Liver (tissue), 8 donors: ENCODE measurements at regions not wholly inside any gene's neighbourhood (a gene's known extent, or its start where the extent isn't known, plus 50 kb on each side); places are given as distances from the start of the nearest gene placed in this dataset.

Source experiments
- DNase-seq: peaks from one replicate; pipeline ENCODE4 v3.0.0-alpha.2; 2017; ENCODE audit warnings: low spot score
- H3K27ac ChIP-seq, 2 donors: one replicate each; pipeline ENCODE4 v1.7.0; 2013; ENCODE audit warnings: inconsistent platforms in 2 of 2, low read length in 2 of 2, control low read depth in 1 of 2, low read depth in 1 of 2, mild to moderate bottlenecking in 1 of 2
- H3K27me3 ChIP-seq, 4 donors: one replicate each; pipeline versions ENCODE4 v1.6.1 to v1.7.0; 2013; ENCODE audit warnings: low read length in 3 of 4, inconsistent platforms in 1 of 4, mild to moderate bottlenecking in 1 of 4, moderate library complexity in 1 of 4; ENCODE audit not compliant: control insufficient read depth in 4 of 4, insufficient read depth in 4 of 4
- H3K36me3 ChIP-seq, 4 donors: one replicate each; pipeline versions ENCODE4 v1.6.1 to v1.7.0; 2013; ENCODE audit warnings: low read length in 3 of 4, mild to moderate bottlenecking in 3 of 4, low read depth in 1 of 4, moderate library complexity in 1 of 4; ENCODE audit not compliant: control insufficient read depth in 4 of 4, insufficient read depth in 3 of 4
- H3K4me1 ChIP-seq, 4 donors: one replicate each; pipeline versions ENCODE4 v1.6.1 to v1.7.0; 2013; ENCODE audit warnings: low read length in 3 of 4, mild to moderate bottlenecking in 3 of 4, moderate library complexity in 1 of 4; ENCODE audit not compliant: control insufficient read depth in 4 of 4, insufficient read depth in 4 of 4
- H3K4me3 ChIP-seq, 3 donors: one replicate each; pipeline versions ENCODE4 v1.6.1 to v1.7.0; 2013; ENCODE audit warnings: low read length in 3 of 3, control low read depth in 1 of 3, low read depth in 1 of 3, mild to moderate bottlenecking in 1 of 3
- H3K9ac ChIP-seq, 2 donors: one replicate each; pipeline ENCODE4 v1.7.0; 2013; ENCODE audit warnings: low read length in 2 of 2, mild to moderate bottlenecking in 2 of 2, moderate library complexity in 2 of 2, control low read depth in 1 of 2, low read depth in 1 of 2
- H3K9me3 ChIP-seq, 4 donors: one replicate each; pipeline versions ENCODE4 v1.6.1 to v1.7.0; 2013; ENCODE audit warnings: low read length in 3 of 4; ENCODE audit not compliant: control insufficient read depth in 4 of 4
- FOXA1 ChIP-seq: IDR thresholded peaks from 2 replicates; pipeline ENCODE4 v1.6.1; 2016; ENCODE audit warnings: antibody characterized with exemption
- FOXA2 ChIP-seq: IDR thresholded peaks from 2 replicates; pipeline ENCODE4 v1.6.1; 2016; ENCODE audit warnings: antibody characterized with exemption
- GABPA ChIP-seq, 2 donors: IDR thresholded peaks in 1 of 2; conservative IDR thresholded peaks in 1 of 2; 2 replicates each; pipeline ENCODE4 v1.6.1; 2016; ENCODE audit warnings: antibody characterized with exemption in 2 of 2, mild to moderate bottlenecking in 1 of 2, moderate library complexity in 1 of 2
- HNF4A ChIP-seq, 2 donors: conservative IDR thresholded peaks; 2 replicates each; pipeline ENCODE4 v1.6.1; 2016; ENCODE audit warnings: antibody characterized with exemption in 2 of 2, mild to moderate bottlenecking in 2 of 2
- HNF4G ChIP-seq: IDR thresholded peaks from 2 replicates; pipeline ENCODE4 v1.6.1; 2016; ENCODE audit warnings: antibody characterized with exemption
- JUND ChIP-seq, 2 donors: IDR thresholded peaks; 2 replicates each; pipeline ENCODE4 v1.6.1; 2016; ENCODE audit warnings: antibody characterized with exemption in 2 of 2
- RXRA ChIP-seq, 2 donors: IDR thresholded peaks; 2 replicates each; pipeline ENCODE4 v1.6.1; 2017 to 2018; ENCODE audit warnings: antibody characterized with exemption in 2 of 2, mild to moderate bottlenecking in 1 of 2
- YY1 ChIP-seq: IDR thresholded peaks from 2 replicates; pipeline ENCODE4 v1.6.1; 2016; ENCODE audit warnings: antibody characterized with exemption, mild to moderate bottlenecking
- WGBS: extraction: QIAGEN DNeasy Blood & Tissue Kit; methylation state at CpG from one replicate; pipeline ENCODE4 v1.1.7; 2013; 5-methylcytosine and 5-hydroxymethylcytosine counted together
- TF ChIP-seq, protein P1 (sequence below): IDR thresholded peaks from 2 replicates; pipeline ENCODE4 v1.6.1; 2016; ENCODE audit warnings: antibody characterized with exemption
- TF ChIP-seq, protein P2 (sequence below): IDR thresholded peaks from 2 replicates; pipeline ENCODE4 v1.6.1; 2016; ENCODE audit warnings: antibody characterized with exemption
- TF ChIP-seq, protein P3 (sequence below): IDR thresholded peaks from 2 replicates; pipeline ENCODE4 v1.6.1; 2016; ENCODE audit warnings: antibody characterized with exemption
- TF ChIP-seq, protein P4 (sequence below): fragments of 150-350 bp; IDR thresholded peaks from 2 replicates; pipeline ENCODE4 v1.5.1; 2017; ENCODE audit warnings: improper control_type of control experiment, low read depth, low read length; ENCODE audit not compliant: missing input control
- donor health status: healthy.
- donor health status: healthy.
- donor health status: healthy.
- donor health status: healthy.
- donor health status: healthy.

DNA sequence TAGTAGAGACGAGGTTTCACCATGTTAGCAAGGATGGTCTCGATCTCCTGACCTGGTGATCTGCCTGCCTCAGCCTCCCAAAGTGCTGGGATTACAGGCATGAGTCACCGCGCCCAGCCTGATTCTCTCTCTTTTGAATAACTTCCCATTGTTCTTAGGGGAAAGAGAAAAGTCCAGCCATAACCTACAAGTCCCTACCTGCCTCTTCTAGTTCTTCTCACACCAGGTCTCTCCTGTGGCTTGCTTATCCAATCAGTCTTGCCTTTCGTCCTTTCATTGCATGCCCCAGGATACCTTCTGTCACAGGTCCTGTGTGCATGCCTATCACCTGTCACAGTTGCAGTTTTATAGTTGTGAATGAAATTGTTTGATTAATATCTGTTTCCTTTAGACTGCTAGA is 148.1 kb downstream of the SLC4A3 start:
- no peak for DNase-seq
- WGBS: 82% methylated on average over 5 of the region's 5 CpGs

DNA sequence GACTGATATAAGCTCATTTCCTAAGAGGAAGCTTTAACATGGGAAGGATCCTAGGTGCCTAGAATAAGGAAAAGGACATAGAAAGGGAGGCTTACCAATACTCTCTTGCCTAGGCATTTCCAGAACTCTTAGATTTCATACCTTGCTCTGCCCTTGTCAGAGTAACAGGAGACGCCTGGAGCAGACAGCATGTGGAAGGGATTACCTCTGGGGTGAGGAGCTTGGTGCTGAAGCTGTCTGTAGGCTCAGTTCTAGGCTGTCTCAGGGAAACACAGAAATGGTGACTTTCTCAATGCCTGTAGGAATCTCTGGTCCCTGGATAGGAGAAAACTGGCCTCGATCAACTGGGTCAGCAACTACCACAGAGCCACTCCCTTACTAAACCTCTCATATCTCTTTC is 150.0 kb downstream of the SLC4A3 start:
- Histone ChIP-seq H3K27ac (no peak overlapping the region), H3K4me3 (no peak overlapping the region), H3K27me3 (peaks cover 0 to 4% (median 0%) of the 10 kb centered on the region in 4 donors), H3K9ac (no peak overlapping the region), H3K4me1 (no peaks in the 10 kb centered on the region), H3K36me3 (no peaks in the 10 kb centered on the region), H3K9me3 (no peaks in the 10 kb centered on the region)
- 82% methylated on average over 2 of the region's 2 CpGs for WGBS
- no peak for DNase-seq
- no peak for TF ChIP-seq GABPA (IDR thresholded peaks at IDR 0.05 in 1 of 2, conservative IDR thresholded peaks at IDR 0.05 in 1 of 2)

More for the DNA sequence above, 148.1 kb downstream of the SLC4A3 start:
- Histone ChIP-seq H3K27me3 (peaks cover 0 to 4% (median 0%) of the 10 kb centered on the region in 4 donors), H3K4me3 (no peak overlapping the region), H3K36me3 (no peaks in the 10 kb centered on the region), H3K9me3 (no peaks in the 10 kb centered on the region), H3K4me1 (no peaks in the 10 kb centered on the region), H3K27ac (no peak overlapping the region), H3K9ac (no peak overlapping the region)
- no peak for TF ChIP-seq YY1
- TF ChIP-seq, protein P1, sequence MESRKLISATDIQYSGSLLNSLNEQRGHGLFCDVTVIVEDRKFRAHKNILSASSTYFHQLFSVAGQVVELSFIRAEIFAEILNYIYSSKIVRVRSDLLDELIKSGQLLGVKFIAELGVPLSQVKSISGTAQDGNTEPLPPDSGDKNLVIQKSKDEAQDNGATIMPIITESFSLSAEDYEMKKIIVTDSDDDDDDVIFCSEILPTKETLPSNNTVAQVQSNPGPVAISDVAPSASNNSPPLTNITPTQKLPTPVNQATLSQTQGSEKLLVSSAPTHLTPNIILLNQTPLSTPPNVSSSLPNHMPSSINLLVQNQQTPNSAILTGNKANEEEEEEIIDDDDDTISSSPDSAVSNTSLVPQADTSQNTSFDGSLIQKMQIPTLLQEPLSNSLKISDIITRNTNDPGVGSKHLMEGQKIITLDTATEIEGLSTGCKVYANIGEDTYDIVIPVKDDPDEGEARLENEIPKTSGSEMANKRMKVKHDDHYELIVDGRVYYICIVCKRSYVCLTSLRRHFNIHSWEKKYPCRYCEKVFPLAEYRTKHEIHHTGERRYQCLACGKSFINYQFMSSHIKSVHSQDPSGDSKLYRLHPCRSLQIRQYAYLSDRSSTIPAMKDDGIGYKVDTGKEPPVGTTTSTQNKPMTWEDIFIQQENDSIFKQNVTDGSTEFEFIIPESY: no peak

DNA sequence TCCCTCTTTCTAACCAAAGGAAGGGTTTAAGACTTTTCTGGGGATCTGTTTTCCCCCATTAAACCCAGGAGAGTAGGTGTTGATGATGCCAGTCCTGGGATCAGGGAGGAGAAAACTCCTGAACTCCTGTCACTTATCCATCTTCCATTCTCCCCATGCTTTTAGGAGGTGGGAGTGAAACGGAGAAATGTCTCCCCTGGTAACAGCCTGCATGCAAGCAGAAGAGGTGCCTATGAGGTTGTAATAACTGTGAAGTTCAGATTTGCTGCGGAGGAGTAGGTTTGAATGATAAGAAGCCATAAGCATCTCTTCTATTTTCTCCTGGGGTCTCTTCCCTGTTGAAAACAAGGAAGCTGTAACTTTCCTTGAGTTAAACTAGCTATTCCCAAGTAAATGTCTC is 150.8 kb downstream of the SLC4A3 start:
- no peak overlapping the region for H3K4me3 ChIP-seq
- H3K9me3 ChIP-seq: no peaks in the 10 kb centered on the region
- WGBS: 68% methylated on average over 2 of the region's 2 CpGs
- H3K9ac ChIP-seq: no peak overlapping the region
- H3K27me3 ChIP-seq: peaks cover 0 to 8% (median 0%) of the 10 kb centered on the region in 4 donors
- H3K4me1 ChIP-seq: no peaks in the 10 kb centered on the region
- DNase-seq: no peak
- H3K36me3 ChIP-seq: no peaks in the 10 kb centered on the region
- TF ChIP-seq, protein P2, sequence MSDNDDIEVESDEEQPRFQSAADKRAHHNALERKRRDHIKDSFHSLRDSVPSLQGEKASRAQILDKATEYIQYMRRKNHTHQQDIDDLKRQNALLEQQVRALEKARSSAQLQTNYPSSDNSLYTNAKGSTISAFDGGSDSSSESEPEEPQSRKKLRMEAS: no peak
- TF ChIP-seq HNF4G: no peak
- no peak for TF ChIP-seq FOXA2
- no peak for TF ChIP-seq YY1
- no peak for TF ChIP-seq GABPA (IDR thresholded peaks at IDR 0.05 in 1 of 2, conservative IDR thresholded peaks at IDR 0.05 in 1 of 2)
- H3K27ac ChIP-seq: no peak overlapping the region

DNA sequence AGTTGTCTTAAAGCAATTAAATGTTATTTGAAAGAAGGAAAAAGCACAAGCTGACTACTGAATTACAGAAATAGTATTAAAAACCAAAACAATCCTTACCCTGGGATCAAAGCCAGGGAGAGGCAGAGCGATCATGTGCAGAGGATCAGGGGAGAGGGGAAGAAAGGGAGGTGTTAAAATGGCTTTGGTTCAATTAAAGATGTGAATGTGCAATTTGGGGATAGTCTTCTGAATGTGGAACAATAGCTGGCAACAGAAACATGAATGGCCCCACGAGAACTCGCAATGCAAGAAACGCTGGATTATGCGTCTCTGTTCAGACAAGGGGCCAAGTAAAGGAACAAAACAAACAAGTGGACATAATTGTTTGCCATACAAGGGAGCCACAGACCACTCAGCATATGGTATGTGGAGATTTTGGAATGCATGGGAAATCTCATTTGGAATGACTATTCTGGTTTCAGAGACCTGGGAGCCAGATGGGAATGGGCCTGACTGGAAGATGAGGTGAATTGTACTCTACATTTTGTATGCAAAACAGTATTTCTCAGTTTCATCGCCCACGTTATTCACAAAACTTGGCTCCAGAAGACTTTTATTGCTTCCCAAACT is 155.4 kb downstream of the SLC4A3 start:
- Histone ChIP-seq H3K4me3 (no peak overlapping the region), H3K9ac (no peak overlapping the region), H3K27me3 (peaks cover 0 to 9% (median 1%) of the 10 kb centered on the region in 4 donors), H3K36me3 (no peaks in the 10 kb centered on the region), H3K27ac (no peak overlapping the region), H3K9me3 (peaks cover 0 to 2% (median 0%) of the 10 kb centered on the region in 4 donors), H3K4me1 (no peaks in the 10 kb centered on the region)
- TF ChIP-seq FOXA2 (no peak), JUND (IDR thresholded peaks at IDR 0.05) (no peak), HNF4A (conservative IDR thresholded peaks at IDR 0.05) (no peak), RXRA (IDR thresholded peaks at IDR 0.05) (no peak), FOXA1 (no peak), GABPA (IDR thresholded peaks at IDR 0.05 in 1 of 2, conservative IDR thresholded peaks at IDR 0.05 in 1 of 2) (no peak), YY1 (no peak), HNF4G (no peak)
- TF ChIP-seq, protein P3, sequence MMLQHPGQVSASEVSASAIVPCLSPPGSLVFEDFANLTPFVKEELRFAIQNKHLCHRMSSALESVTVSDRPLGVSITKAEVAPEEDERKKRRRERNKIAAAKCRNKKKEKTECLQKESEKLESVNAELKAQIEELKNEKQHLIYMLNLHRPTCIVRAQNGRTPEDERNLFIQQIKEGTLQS: no peak
- TF ChIP-seq, protein P2: no peak
- TF ChIP-seq, protein P1: no peak
- TF ChIP-seq, protein P4, sequence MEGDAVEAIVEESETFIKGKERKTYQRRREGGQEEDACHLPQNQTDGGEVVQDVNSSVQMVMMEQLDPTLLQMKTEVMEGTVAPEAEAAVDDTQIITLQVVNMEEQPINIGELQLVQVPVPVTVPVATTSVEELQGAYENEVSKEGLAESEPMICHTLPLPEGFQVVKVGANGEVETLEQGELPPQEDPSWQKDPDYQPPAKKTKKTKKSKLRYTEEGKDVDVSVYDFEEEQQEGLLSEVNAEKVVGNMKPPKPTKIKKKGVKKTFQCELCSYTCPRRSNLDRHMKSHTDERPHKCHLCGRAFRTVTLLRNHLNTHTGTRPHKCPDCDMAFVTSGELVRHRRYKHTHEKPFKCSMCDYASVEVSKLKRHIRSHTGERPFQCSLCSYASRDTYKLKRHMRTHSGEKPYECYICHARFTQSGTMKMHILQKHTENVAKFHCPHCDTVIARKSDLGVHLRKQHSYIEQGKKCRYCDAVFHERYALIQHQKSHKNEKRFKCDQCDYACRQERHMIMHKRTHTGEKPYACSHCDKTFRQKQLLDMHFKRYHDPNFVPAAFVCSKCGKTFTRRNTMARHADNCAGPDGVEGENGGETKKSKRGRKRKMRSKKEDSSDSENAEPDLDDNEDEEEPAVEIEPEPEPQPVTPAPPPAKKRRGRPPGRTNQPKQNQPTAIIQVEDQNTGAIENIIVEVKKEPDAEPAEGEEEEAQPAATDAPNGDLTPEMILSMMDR: no peak
- 78% methylated on average over 7 of the region's 7 CpGs for WGBS
- no peak for DNase-seq
